ENCODE measurements at regions not wholly inside any gene's neighbourhood (a gene's known extent, or its start where the extent isn't known, plus 50 kb on each side); places are given as distances from the start of the nearest gene placed in this dataset.
A peak's percentile ranks its signal among the peaks of the same experiment; 100 is the strongest.

- no peak for DNase-seq
Measured at GRCh38 chr12:125593269-125593668, 528.0 kb downstream of the AACS start.

DNA sequence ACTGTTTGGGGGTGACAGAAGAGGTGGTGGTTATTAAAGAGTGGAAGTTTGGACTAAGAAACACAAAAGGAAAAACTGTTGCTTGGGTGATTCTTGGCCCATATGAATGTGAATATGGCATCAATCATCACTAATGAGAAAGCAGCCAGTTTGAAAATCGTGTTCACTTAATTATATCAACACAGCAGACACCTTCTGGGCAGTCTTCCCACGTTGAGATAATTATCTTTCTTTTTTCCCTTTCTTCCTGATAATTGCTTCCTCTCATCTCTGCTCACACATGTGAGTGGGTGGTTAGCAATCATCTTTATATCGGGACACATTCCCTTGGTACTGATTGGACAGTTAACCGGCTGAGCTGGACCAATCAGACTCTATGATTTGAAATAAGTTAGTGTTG, 539.7 kb downstream of the AACS start:
- no peak for DNase-seq

DNA sequence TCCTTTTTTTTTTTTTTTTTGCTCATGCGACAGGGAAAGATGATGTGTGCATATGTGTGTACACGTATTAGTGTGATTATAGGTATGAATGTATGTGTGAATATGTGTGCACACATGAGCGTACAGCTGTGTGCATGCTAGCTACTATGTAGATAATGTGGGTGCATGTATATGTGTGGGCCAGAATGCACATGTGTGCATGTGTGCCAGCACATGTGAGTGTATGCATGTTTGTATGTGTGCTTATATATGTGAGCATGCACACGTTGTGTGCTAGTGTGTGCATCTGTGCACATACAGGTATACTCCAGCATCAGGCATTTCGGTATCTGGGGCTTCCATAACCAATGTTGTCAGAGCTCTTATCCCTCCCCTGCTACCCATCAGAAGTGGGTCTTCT, 541.1 kb downstream of the AACS start:
- no peak for DNase-seq

GRCh38 chr12:125610292-125610691, 545.1 kb downstream of the AACS start:
- no peak for DNase-seq

DNA sequence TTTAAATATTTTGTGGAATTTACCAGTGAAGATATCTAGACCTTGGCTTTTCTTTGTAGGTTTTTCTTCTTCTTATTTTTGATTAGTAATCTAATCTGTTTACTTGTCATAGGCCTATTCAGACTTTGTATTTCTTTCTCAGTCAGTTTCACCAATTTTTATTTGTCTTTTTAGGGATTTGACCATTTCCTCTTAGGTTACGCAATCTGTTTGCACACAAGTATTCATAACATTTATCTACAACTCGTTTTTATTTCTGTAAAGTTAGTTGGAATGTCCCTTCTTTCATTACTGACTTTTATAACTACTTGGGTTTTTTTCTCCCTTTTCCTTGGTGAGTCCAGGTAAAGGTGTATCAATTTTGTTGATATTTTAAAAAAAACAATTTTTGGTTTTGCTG, 545.7 kb downstream of the AACS start:
- DNase-seq, result no peak

- DNase-seq, result no peak
Measured at GRCh38 chr12:125614058-125614457, 548.8 kb downstream of the AACS start.

GRCh38 chr12:125619723-125620122, 554.5 kb downstream of the AACS start:
- DNase-seq, result no peak

GRCh38 chr12:125633686-125634085, 568.5 kb downstream of the AACS start:
- DNase-seq, result no peak

DNA sequence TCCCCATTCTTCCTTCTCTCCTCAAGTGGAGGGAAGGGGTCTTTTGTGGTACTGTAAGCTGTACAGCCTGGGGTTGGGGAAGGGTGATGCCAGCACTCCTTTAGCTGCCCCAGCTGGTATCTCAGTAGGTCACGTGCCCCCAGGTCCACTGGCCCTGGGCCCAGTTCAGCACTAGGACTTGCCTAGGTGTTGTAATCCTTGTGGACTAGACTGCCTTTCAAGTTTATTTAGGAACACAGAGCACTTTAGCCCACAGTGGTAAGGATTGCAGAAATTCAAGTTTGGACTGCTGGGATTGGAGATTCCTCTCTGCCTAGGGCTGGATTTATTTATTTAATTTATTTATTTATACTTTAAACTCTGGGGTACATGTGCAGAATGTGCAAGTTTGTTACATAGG, 569.6 kb downstream of the AACS start:
- no peak for DNase-seq

- DNase-seq, result no peak
Measured at GRCh38 chr12:125639826-125640225, 574.6 kb downstream of the AACS start.

DNA sequence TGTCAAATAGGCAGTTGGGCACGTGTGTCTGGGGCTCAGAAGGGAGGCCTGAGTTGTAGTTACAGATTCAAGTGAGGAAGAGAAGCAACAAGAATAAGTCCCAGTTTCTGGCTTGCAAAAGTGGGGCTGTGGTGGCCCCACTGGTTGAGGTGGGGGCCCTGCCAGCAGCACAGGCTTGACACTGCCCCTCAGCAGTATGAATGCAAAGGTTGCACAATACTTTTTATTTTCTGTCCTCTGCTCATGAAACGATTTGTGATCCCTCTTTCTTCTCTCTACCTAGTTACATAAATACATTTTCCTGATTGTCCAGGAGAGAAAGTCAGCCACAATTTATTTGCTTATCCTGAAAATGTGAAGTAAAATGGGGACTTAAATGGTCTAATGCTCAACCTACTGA, 577.8 kb downstream of the AACS start:
- no peak for DNase-seq

- no peak for DNase-seq
Measured at GRCh38 chr12:125645724-125646123, 580.5 kb downstream of the AACS start.

DNA sequence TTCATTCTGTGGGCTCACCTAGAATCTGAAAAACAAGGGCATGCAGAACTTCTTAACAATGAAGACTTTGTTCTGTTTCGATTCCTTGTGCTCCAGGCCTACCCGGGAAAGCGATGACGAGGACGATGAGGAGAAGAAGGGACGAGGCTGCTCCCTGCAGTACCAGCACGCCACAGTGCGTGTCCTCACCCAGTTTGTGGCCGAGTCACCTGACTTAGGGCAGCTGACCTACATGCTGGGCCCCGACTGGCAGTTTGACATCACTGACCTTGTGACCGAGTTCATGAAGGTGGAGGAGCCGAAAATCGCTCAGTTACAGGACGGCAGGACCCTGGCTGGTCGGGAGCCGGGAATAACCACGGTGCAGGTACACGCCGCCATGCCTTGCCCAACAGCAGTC, 585.4 kb downstream of the AACS start:
- no peak for DNase-seq

GRCh38 chr12:125651625-125652024, 586.4 kb downstream of the AACS start:
- no peak for DNase-seq

- no peak for DNase-seq
Measured at GRCh38 chr12:125652681-125653080, 587.4 kb downstream of the AACS start.

- DNase-seq, result no peak
Measured at GRCh38 chr12:125657681-125658080, 592.4 kb downstream of the AACS start.

GRCh38 chr12:125674554-125675338, 609.5 kb downstream of the AACS start:
- DNase-seq, result no peak

DNA sequence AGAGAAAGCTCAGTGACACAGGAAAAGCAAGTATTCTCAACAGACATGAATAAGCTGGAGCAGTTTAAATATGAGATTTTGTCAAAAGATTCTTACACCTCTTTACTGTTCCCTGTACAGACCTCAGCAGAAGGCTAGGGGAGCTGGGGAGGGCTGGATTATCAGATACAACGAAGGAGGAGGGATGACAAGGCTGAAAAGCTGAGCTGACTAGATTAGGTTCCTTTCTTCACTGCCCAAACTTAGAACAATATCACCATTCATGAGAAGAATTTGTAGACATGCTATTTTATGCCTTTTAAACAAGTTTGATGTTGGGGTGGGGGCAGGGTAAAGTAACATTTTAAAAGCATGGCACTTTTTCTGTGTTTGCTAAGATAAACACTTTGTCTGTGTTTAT, 611.1 kb downstream of the AACS start:
- no peak for DNase-seq

DNA sequence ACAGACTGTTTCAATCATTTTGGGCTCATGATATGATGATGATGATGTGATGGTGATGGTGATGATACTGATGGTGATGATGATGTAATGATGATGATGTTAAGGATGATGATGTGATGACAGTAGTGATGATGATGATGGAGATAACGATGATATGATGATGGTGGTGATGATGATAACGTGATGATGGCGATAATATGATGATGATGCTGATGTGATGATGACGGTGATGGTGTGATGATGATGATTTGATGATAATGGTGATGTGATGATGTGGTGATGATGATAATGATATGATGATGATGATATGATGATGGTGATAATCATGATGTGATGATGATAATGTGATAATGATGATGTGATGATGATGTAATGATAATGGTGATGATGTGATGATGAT, 612.6 kb downstream of the AACS start:
- no peak for DNase-seq

- no peak for DNase-seq
Measured at GRCh38 chr12:125678589-125678993, 613.4 kb downstream of the AACS start.

DNA sequence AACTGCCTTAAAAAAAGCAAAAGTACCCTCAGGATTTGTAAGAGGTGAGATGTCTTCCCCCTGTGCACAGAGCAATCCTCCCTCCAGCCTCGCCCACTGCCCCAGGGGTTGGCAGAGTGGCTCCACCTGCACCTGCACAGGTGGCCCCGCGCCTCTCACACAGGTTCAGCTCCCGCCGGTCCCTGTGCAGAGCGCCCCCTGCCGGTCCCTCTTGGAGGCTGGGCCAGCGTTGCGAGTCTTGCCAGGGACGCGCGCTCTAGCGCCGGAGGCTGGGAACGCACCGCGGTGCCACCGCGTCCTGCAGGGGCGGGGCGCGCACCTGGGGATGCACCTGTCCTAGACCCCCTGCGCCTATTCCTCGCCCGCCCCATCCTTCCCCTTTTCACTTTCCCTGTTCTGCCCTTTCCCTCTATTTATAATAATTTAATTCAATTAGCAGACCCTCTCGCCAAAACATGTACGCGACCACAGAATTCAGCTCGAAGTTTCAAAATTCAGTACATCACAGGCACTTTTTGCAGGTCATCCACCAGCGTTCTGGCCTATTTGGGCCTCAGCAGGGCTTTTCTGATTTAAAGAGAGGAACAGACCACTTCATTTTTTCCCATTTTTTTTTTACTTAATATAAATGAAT, 618.6 kb downstream of the AACS start:
- DNase-seq, result peak; percentile 13

DNA sequence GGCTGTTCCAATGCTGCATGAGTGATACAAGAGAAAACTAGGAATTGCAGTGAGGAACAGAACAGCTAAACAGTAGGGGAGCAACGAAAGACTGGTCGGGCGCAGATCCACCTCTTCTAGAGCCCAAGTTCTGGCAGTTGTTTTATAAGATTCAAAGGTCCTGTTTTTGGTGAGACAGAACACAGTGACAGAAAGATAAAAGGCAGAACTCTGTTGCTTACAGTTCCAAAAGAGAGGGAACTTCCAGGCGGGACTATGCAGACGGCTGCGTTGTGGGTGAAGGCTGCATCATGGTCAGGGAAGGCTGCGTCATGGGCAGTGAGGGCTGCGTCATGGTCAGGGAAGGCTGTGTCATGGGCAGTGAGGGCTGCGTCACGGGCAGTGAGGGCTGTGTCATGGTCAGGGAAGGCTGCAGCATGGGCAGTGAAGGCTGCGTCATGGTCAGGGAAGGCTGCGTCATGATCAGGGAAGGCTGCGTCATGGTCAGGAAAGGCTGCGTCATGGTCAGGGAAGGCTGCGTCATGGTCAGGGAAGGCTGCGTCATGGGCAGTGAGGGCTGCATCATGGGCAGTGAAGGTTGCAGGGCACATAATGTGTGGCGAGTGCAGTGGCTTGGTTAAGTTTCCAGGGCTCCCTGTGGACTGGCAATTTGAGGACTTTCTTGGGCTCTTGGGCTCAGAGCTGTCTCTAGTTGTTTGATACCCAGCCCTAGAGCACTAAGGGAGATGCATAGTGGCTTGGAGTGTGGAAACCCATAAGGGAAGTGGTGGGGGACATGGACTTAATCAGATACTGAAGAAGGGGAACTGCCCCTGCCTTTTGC, 619.9 kb downstream of the AACS start:
- no peak for DNase-seq

GRCh38 chr12:125685915-125686314, 620.7 kb downstream of the AACS start:
- no peak for DNase-seq

DNA sequence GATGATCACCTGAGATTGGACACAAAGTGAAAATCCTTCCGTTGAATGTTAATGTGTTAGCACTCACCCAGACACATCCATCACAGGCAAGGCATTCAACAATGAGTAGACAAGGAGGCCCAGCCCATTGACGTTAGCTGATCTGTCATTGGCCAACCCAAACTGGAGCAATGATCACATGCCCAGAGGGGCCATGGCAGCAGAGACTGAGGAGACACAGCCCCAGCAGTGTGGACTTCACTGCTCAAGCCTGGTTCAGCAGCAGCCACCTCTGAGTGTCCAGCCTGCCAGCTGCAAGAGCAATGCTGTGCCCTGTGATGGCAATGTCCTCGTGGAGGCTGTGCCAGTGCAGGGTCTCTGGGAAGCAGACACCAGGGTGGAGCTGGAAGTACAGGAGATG, 622.2 kb downstream of the AACS start:
- no peak for DNase-seq
